Hepatocyte (in vitro differentiated cells): ENCODE measurements at regions not wholly inside any gene's neighbourhood (a gene's known extent, or its start where the extent isn't known, plus 50 kb on each side); places are given as distances from the start of the nearest gene placed in this dataset.

Experiments used
- EZH2 ChIP-seq: fragments of 200-600 bp; sonication (generic); IDR thresholded peaks from 2 replicates; pipeline ENCODE4 v1.6.1; 2016; ENCODE audit warnings: antibody characterized with exemption, mild to moderate bottlenecking, borderline replicate concordance
- TF ChIP-seq, protein P1 (sequence below): fragments of 200-600 bp; sonication (generic); IDR thresholded peaks from 2 replicates; pipeline ENCODE4 v1.5.1; 2016; ENCODE audit warnings: antibody characterized with exemption, mild to moderate bottlenecking; ENCODE audit not compliant: poor library complexity

DNA sequence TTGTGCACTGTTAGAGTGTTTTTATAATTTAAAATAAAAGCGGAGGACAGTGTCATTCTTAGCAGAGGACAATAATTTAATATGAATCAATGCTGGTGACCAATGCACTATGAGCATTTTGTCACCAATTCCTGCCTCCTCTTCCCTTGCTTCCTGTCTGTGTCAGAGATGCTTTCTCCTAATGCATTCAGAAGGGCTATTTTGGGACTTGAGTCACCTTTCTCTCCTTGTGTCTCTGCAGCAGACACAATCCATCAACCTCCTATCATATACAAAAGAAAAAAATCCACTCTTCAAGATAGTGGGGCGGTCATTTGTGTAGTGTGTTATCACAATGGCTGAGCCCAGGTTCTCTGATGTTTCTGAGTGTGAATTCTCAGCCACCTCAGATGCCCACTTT, 191.9 kb upstream of the VEPH1 start:
- TF ChIP-seq EZH2, result no peak
- TF ChIP-seq, protein P1, sequence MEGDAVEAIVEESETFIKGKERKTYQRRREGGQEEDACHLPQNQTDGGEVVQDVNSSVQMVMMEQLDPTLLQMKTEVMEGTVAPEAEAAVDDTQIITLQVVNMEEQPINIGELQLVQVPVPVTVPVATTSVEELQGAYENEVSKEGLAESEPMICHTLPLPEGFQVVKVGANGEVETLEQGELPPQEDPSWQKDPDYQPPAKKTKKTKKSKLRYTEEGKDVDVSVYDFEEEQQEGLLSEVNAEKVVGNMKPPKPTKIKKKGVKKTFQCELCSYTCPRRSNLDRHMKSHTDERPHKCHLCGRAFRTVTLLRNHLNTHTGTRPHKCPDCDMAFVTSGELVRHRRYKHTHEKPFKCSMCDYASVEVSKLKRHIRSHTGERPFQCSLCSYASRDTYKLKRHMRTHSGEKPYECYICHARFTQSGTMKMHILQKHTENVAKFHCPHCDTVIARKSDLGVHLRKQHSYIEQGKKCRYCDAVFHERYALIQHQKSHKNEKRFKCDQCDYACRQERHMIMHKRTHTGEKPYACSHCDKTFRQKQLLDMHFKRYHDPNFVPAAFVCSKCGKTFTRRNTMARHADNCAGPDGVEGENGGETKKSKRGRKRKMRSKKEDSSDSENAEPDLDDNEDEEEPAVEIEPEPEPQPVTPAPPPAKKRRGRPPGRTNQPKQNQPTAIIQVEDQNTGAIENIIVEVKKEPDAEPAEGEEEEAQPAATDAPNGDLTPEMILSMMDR, result no peak
